ENCODE measurements at regions not wholly inside any gene's neighbourhood (a gene's known extent, or its start where the extent isn't known, plus 50 kb on each side); places are given as distances from the start of the nearest gene placed in this dataset.

DNA sequence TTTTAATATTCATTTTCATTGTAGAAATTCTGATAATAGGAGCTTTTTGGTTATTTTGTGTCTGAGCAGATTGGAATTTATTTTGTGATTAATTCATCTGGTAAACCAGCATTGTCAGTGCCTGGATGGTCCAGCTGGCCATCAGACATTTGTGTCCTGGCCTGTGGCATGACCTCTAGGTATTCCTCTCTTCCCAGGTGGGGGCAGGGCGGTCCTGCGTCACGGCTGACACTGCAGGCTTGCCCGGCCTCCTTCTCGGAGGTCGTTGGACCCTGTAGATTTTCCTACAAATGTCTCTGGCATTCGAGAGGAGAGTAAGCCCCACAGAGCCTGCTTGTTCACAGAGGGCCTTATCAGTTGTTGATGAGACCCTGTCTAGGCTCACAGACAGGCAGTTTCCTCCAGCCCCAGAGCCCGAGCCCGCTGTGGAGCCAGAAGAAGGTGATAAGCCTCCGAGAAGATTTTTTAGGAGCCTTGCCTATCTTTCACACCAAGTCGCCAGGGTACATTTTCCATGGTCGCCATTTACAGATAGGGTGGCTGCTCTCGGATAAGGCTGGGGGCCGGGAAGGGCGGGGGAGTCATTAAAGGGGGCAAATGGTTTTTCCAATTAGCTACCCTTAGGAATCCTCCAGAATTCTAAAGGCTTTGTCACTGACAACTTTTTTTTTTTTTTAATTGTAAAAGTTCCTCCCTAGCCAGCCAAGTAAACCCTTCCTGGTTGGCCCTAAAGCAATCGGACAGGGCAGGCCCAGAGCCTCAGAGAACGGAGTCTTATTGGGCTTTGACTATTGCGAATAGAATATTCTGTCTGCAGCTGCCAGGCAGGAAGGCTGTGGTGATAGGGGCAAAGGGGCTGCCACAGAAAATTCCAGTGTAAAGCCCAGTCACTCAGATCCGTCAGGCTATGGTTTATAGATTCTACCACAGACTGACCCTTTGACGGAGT, 78.1 kb upstream of the TBX20 start:
- no peak for DNase-seq

DNA sequence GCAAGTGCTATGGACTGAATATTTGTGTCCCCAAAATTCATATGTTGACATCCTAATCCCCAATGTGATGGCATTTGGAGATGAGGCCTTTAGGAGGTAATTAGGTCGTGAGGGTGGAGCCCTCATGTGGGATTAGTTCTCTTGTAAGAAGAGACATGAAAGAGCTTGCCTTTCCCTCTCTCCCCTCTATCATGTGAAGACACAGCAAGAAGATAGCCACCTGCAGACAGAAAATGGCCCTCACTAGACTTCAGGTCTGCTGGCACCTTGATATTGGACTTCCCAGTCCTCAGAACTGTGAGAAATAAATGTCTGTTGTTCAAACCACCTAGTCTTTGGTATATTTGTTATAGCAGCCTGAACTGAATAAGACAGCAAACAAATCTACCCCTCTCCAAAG, 75.1 kb upstream of the TBX20 start:
- no peak for DNase-seq

DNA sequence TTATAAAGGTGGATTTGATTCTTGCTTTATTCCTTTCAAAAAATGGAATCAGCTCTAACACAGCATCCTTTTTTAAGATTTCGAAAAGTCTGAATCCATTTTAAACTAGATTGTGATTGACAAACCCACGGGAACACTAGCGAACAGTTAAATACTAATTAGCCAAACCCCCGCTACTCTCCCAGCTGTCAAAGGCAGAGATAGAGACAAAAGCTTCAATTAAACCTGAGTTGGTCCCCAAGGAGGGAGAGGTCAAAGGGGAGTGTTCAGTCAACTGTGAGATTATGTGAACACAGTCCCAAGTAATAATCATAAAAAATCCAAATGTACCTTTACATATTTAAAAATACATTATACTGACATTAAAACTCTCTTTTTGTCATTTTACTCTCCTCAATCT, 65.7 kb upstream of the TBX20 start:
- DNase-seq, result no peak

DNA sequence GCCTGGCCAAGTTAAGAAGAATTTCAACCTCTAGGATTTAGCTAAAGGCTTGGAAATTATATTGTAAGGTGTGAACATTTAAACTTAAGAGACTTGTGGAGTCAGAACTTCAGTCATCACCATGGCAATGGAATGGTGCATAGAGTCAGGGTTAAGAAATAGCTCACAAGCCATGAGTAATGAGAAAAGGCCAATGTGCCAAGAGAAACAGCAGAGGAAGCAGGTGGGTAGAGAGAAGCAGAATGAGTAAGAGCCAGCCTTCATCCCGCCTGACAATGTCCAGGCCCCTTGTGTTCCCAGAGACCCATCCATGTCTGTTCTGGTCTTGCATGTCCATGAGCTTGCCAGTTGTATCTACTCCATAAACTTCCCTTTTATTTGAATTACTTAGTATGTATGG, 62.6 kb upstream of the TBX20 start:
- DNase-seq, result no peak

DNA sequence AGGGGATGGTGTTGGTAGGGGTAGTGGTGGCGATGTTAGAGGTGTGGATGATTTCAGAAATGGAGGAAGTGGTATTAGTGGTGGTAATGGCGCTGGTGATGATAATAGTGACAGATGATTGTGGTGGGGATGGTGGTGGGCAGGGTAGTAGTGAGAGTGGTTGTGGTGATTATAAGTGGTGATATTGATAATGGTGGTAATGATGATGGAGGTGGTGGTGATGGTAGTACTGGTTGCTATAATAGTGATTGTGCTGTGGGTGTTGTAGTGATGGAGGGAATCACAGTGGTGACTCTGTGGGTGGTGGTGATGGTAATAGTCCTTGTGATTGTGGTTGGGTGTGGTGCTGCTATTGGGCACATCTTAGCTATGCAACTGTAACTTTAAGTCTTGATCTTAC, 61.6 kb upstream of the TBX20 start:
- DNase-seq, result no peak

DNA sequence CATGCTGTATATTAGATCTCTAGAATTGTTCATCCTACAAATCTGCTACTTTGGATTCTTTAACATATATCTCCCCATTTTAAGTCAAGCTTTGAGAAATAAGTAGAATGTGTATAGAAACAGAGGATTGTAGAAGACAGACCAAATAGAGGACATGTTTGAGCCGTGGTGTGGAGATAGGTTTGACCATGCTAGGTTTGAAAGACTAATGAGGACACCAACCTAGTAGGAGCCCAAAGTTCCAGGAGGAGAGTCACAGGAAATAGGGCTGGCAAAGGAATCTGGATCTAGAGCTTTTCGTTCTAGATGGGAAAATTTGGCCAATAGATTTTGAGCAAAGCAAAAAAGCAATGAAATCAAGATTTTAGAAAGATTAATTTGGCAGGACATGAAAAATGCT, 60.5 kb upstream of the TBX20 start:
- no peak for DNase-seq

DNA sequence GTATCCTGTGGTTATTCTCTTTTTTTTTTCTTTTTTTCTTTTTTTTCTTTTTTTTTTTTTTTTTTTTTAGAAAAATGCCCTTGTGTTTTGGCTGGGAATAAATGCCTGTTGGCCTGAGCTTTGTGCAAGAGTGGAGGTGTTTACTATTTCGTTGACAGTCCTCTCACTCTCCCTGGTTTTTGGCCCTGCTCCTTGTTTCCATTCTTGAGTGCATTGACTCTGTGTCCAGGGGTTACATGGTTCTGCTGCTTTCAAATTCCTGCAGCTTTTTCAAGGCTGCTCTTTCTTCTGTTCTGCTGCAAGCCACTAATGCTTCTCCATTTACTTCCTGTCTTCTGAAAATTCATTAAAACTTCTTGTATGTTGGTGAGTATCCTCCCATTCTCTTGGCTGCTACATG, 59.7 kb upstream of the TBX20 start:
- no peak for DNase-seq
